ENCODE measurements at regions not wholly inside any gene's neighbourhood (a gene's known extent, or its start where the extent isn't known, plus 50 kb on each side); places are given as distances from the start of the nearest gene placed in this dataset.

DNA sequence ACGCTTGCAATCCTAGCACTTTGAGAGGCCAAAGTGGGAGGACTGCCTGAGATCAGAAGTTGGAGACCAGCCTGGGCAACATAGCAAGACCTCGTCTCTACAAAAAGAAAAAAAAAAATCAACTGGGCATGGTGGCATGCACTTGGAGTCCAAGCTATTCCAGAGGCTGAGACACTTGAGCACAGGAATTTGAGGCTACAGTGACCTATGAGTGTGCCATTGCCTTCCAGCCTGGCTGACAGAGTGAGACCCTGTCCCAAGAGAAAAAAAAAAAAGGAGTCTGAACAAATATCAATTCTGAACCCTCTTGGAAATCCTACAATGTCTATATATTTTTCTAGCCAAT is 126.8 kb upstream of the NRP1 start:
- TF ChIP-seq, protein P1, sequence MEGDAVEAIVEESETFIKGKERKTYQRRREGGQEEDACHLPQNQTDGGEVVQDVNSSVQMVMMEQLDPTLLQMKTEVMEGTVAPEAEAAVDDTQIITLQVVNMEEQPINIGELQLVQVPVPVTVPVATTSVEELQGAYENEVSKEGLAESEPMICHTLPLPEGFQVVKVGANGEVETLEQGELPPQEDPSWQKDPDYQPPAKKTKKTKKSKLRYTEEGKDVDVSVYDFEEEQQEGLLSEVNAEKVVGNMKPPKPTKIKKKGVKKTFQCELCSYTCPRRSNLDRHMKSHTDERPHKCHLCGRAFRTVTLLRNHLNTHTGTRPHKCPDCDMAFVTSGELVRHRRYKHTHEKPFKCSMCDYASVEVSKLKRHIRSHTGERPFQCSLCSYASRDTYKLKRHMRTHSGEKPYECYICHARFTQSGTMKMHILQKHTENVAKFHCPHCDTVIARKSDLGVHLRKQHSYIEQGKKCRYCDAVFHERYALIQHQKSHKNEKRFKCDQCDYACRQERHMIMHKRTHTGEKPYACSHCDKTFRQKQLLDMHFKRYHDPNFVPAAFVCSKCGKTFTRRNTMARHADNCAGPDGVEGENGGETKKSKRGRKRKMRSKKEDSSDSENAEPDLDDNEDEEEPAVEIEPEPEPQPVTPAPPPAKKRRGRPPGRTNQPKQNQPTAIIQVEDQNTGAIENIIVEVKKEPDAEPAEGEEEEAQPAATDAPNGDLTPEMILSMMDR (IDR thresholded peaks at IDR 0.05) = no peak
- no peak for TF ChIP-seq POLR2A (IDR thresholded peaks at IDR 0.05)

All from uterus (tissue), 2 donors.